HEK293 (cell line): ENCODE measurements at regions not wholly inside any gene's neighbourhood (a gene's known extent, or its start where the extent isn't known, plus 50 kb on each side); places are given as distances from the start of the nearest gene placed in this dataset.
A peak's percentile ranks its signal among the peaks of the same experiment; 100 is the strongest.

Experiments used
- CTCF ChIA-PET: fragments of 350-600 bp; formaldehyde crosslinking; extraction: SDS; loops from one replicate; lab custom pipeline; 2021; ENCODE audit warnings: antibody characterized with exemption; lab: Yijun Ruan, JAX
- POLR2A ChIA-PET: fragments of 300-600 bp; formaldehyde crosslinking; extraction: SDS; loops from one replicate; lab custom pipeline; 2020; ENCODE audit warnings: antibody characterized with exemption, inconsistent platforms; lab: Yijun Ruan, JAX
- H3K27ac ChIP-seq: fragments of 200-500 bp; sonication (Bioruptor generic); 2 replicates; pipeline ENCODE4 v1.5.1; 2014; ENCODE audit warnings: low read depth, low read length, control low read depth, inconsistent platforms; ENCODE audit errors: extremely low read depth
- H3K36me3 ChIP-seq, 2 experiments: fragments of 200-500 bp in 1 of 2; sonication (Bioruptor generic) in 1 of 2; 1 replicate in 1 of 2; 2 replicates in 1 of 2; pipeline ENCODE4 v1.5.1; 2014 to 2017; ENCODE audit warnings: inconsistent platforms in 2 of 2, low read length in 2 of 2; ENCODE audit not compliant: control insufficient read depth in 2 of 2, insufficient read depth in 1 of 2
- H3K4me1 ChIP-seq: fragments of 200-500 bp; sonication (Bioruptor generic); 2 replicates; pipeline ENCODE4 v1.5.1; 2014; ENCODE audit warnings: mild to moderate bottlenecking, low read length, inconsistent platforms; ENCODE audit not compliant: control insufficient read depth, insufficient read depth
- H3K4me3 ChIP-seq: 2 replicates; pipeline ENCODE4 v1.5.1; 2011; ENCODE audit warnings: low read depth, mild to moderate bottlenecking, control low read depth, low read length, moderate library complexity
- H3K9me3 ChIP-seq: fragments of 200-500 bp; sonication (Bioruptor generic); 2 replicates; pipeline ENCODE4 v1.5.1; 2014; ENCODE audit warnings: low read depth, low read length, inconsistent platforms; ENCODE audit not compliant: control insufficient read depth, insufficient read depth
- BCL11A ChIP-seq: fragments of 450-650 bp; formaldehyde crosslinking; IDR thresholded peaks from 2 replicates; pipeline ENCODE4 v1.5.1; 2016; ENCODE audit warnings: low read depth, missing biosample characterization, missing genetic modification characterization
- BCL11B ChIP-seq: fragments of 450-650 bp; formaldehyde crosslinking; IDR thresholded peaks from 2 replicates; pipeline ENCODE4 v1.5.1; 2016; ENCODE audit warnings: low read depth, missing biosample characterization, missing genetic modification characterization
- KLF8 ChIP-seq: fragments of 450-650 bp; formaldehyde crosslinking; IDR thresholded peaks from 2 replicates; pipeline ENCODE4 v1.5.1; 2016; ENCODE audit warnings: missing biosample characterization, missing genetic modification characterization
- OSR2 ChIP-seq: fragments of 450-650 bp; formaldehyde crosslinking; IDR thresholded peaks from 2 replicates; pipeline ENCODE4 v1.5.1; 2016; ENCODE audit warnings: missing biosample characterization, missing genetic modification characterization
- PRDM4 ChIP-seq: fragments of 450-650 bp; formaldehyde crosslinking; IDR thresholded peaks from 2 replicates; pipeline ENCODE4 v1.5.1; 2017; ENCODE audit warnings: missing biosample characterization, missing genetic modification characterization
- SCRT1 ChIP-seq: fragments of 450-650 bp; formaldehyde crosslinking; IDR thresholded peaks from 2 replicates; pipeline ENCODE4 v1.5.1; 2016; ENCODE audit warnings: missing biosample characterization, missing genetic modification characterization, borderline replicate concordance
- SCRT2 ChIP-seq: fragments of 450-650 bp; formaldehyde crosslinking; IDR thresholded peaks from 2 replicates; pipeline ENCODE4 v1.5.1; 2016; ENCODE audit warnings: missing biosample characterization, missing genetic modification characterization
- ZBTB17 ChIP-seq: fragments of 450-650 bp; formaldehyde crosslinking; IDR thresholded peaks from 2 replicates; pipeline ENCODE4 v1.5.1; 2016; ENCODE audit warnings: missing biosample characterization, missing genetic modification characterization
- ZBTB44 ChIP-seq: fragments of 450-650 bp; IDR thresholded peaks from 2 replicates; pipeline ENCODE4 v1.5.1; 2018; ENCODE audit warnings: missing biosample characterization, mild to moderate bottlenecking, missing genetic modification characterization
- ZEB2 ChIP-seq: fragments of 450-650 bp; formaldehyde crosslinking; IDR thresholded peaks from 2 replicates; pipeline ENCODE4 v1.5.1; 2016; ENCODE audit warnings: missing biosample characterization, missing genetic modification characterization
- ZFP37 ChIP-seq: fragments of 450-650 bp; formaldehyde crosslinking; IDR thresholded peaks from 2 replicates; pipeline ENCODE4 v1.5.1; 2016; ENCODE audit warnings: missing biosample characterization, missing genetic modification characterization
- ZNF266 ChIP-seq: fragments of 450-650 bp; formaldehyde crosslinking; IDR thresholded peaks from 2 replicates; pipeline ENCODE4 v1.5.1; 2016; ENCODE audit warnings: missing biosample characterization, missing genetic modification characterization, low read depth
- ZNF366 ChIP-seq: fragments of 450-650 bp; formaldehyde crosslinking; conservative IDR thresholded peaks from 2 replicates; pipeline ENCODE4 v1.5.1; 2016; ENCODE audit warnings: missing biosample characterization, missing genetic modification characterization
- ZNF510 ChIP-seq: fragments of 450-650 bp; formaldehyde crosslinking; IDR thresholded peaks from 2 replicates; pipeline ENCODE4 v1.5.1; 2018; ENCODE audit warnings: mild to moderate bottlenecking, missing genetic modification characterization, missing biosample characterization; ENCODE audit not compliant: insufficient replicate concordance
- ZNF513 ChIP-seq: fragments of 450-650 bp; IDR thresholded peaks from 2 replicates; pipeline ENCODE4 v1.5.1; 2018; ENCODE audit warnings: missing biosample characterization, missing genetic modification characterization
- ZNF561 ChIP-seq: fragments of 450-650 bp; IDR thresholded peaks from 2 replicates; pipeline ENCODE4 v1.5.1; 2018; ENCODE audit warnings: missing biosample characterization, missing genetic modification characterization, borderline replicate concordance
- ZNF571 ChIP-seq: fragments of 450-650 bp; formaldehyde crosslinking; IDR thresholded peaks from 2 replicates; pipeline ENCODE4 v1.5.0; 2017; ENCODE audit warnings: missing biosample characterization, missing genetic modification characterization
- ZSCAN30 ChIP-seq: fragments of 450-650 bp; IDR thresholded peaks from 2 replicates; pipeline ENCODE4 v1.5.1; 2018; ENCODE audit warnings: missing biosample characterization, mild to moderate bottlenecking, missing genetic modification characterization, moderate library complexity
- TF ChIP-seq, protein P1 (sequence below): fragments of 450-650 bp; formaldehyde crosslinking; IDR thresholded peaks from 2 replicates; pipeline ENCODE4 v1.5.1; 2016; ENCODE audit warnings: missing biosample characterization, missing genetic modification characterization
- TF ChIP-seq, protein P2 (sequence below): fragments of 450-650 bp; formaldehyde crosslinking; IDR thresholded peaks from 2 replicates; pipeline ENCODE4 v1.5.1; 2017; ENCODE audit warnings: missing biosample characterization, missing genetic modification characterization

GRCh38 chr5:159713254-159713653, 203.0 kb upstream of the ADRA1B start (continued):
- TF ChIP-seq, protein P1, sequence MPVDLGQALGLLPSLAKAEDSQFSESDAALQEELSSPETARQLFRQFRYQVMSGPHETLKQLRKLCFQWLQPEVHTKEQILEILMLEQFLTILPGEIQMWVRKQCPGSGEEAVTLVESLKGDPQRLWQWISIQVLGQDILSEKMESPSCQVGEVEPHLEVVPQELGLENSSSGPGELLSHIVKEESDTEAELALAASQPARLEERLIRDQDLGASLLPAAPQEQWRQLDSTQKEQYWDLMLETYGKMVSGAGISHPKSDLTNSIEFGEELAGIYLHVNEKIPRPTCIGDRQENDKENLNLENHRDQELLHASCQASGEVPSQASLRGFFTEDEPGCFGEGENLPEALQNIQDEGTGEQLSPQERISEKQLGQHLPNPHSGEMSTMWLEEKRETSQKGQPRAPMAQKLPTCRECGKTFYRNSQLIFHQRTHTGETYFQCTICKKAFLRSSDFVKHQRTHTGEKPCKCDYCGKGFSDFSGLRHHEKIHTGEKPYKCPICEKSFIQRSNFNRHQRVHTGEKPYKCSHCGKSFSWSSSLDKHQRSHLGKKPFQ (tag by site-specific recombination), result 0 out of 2 replicates have a peak, but pooled peaks have one; percentile 13
- no peak for TF ChIP-seq ZBTB17 (tag by site-specific recombination)
- TF ChIP-seq ZNF366 (tag by site-specific recombination), result peak; percentile 32; the same call in 1 of the 2 replicates
- TF ChIP-seq PRDM4 (tag by site-specific recombination), result 0 out of 2 replicates have a peak, but pooled peaks have one; percentile 31
- no peak for TF ChIP-seq ZNF513
- TF ChIP-seq BCL11A (tag by site-specific recombination), result 0 out of 2 replicates have a peak, but pooled peaks have one; percentile 46
- TF ChIP-seq ZBTB44 (tag by site-specific recombination), result peak; percentile 50; the same call in 1 of the 2 replicates
- no peak for TF ChIP-seq ZNF266 (tag by site-specific recombination)
- no peak for TF ChIP-seq ZNF510 (tag by site-specific recombination)
- TF ChIP-seq, protein P2, sequence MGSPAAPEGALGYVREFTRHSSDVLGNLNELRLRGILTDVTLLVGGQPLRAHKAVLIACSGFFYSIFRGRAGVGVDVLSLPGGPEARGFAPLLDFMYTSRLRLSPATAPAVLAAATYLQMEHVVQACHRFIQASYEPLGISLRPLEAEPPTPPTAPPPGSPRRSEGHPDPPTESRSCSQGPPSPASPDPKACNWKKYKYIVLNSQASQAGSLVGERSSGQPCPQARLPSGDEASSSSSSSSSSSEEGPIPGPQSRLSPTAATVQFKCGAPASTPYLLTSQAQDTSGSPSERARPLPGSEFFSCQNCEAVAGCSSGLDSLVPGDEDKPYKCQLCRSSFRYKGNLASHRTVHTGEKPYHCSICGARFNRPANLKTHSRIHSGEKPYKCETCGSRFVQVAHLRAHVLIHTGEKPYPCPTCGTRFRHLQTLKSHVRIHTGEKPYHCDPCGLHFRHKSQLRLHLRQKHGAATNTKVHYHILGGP (tag by site-specific recombination), result peak; percentile 43; the same call in 1 of the 2 replicates
- TF ChIP-seq ZSCAN30, result peak; percentile 69; the same call in 1 of the 2 replicates
- TF ChIP-seq OSR2 (tag by site-specific recombination), result peak; percentile 48; the same call in 1 of the 2 replicates
- no peak for TF ChIP-seq ZFP37 (tag by site-specific recombination)
- no peak for TF ChIP-seq ZNF561 (tag by site-specific recombination)
- TF ChIP-seq BCL11B (tag by site-specific recombination), result peak; percentile 76; the same call in 1 of the 2 replicates
- TF ChIP-seq KLF8 (tag by site-specific recombination), result 0 out of 2 replicates have a peak, but pooled peaks have one; percentile 16

DNA sequence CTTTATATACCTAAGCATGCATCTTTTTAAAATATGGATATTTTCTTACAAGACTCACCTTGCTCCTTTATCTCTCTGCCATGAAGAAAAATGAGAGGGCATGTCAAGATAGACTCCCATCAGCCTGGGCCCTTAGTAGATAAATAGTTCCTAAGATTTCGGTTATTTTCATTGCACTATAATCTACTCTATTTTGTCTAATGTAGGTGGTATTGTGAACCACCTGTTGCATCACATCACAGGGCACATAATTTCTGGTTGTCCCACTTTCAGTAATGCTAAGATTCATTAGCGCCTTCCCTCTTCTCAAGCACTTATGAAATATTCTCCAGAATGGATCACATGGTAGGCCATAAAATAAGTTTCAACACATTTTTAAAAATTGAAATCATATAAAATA, 202.5 kb upstream of the ADRA1B start:
- peaks cover 17% of the 10 kb centered on the region for H3K4me1 ChIP-seq

More for the DNA sequence above, 202.5 kb upstream of the ADRA1B start:
- no peak overlapping the region for H3K4me3 ChIP-seq
- no peaks in the 10 kb centered on the region for H3K9me3 ChIP-seq
- ChIA-PET CTCF (no interaction called here), POLR2A (no interaction called here)
- TF ChIP-seq ZNF571 (tag by site-specific recombination) (no peak), SCRT2 (tag by site-specific recombination) (peak; percentile 83), ZEB2 (tag by site-specific recombination) (no peak), SCRT1 (peak; percentile 74; the same call in 1 of the 2 replicates)
- H3K27ac ChIP-seq, result no peak overlapping the region
- H3K36me3 ChIP-seq, result no peaks in the 10 kb centered on the region
